Left lobe of liver (tissue), 2 donors: ENCODE measurements at regions not wholly inside any gene's neighbourhood (a gene's known extent, or its start where the extent isn't known, plus 50 kb on each side); places are given as distances from the start of the nearest gene placed in this dataset.
"Not testable (repeated sequence)": the region's sequence is repeated elsewhere in the genome, so short reads cannot be mapped to it uniquely, and the experiment has no call there.

Experiments
- ATAC-seq: fragments of 200-7000 bp; cut with Tn5 transposase; one replicate; pipeline ENCODE4 v1.9.1; 2020; ENCODE audit warnings: mild to moderate bottlenecking, moderate library complexity
- DNase-seq: peaks from one replicate; pipeline ENCODE4 v3.0.0-alpha.2; 2020; ENCODE audit warnings: low spot score
- donor health status: DM: no; HTN: no; CAD: no; lungs with moderate emphysema.
- donor health status: DM: no; HTN: yes; CAD: no.

DNA sequence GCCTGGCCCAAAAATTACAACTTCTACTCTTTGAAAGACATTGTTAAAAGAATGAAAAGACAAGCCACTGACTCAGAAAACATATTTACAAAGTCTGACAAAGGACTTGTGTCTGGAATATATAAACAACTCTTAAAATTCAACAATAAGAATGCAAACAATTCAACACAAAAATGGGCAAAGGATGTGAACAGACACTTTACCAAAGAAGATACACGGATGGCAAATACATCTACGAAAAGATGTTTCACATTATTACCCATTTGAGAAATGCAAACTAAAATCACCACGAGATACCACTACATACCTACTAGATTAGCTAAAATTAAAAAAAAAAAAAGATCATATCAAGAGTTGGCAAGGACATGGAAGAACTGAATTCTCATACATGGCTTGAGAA is 80.8 kb upstream of the METRNL start:
- no peak for ATAC-seq
- DNase-seq = no peak

DNA sequence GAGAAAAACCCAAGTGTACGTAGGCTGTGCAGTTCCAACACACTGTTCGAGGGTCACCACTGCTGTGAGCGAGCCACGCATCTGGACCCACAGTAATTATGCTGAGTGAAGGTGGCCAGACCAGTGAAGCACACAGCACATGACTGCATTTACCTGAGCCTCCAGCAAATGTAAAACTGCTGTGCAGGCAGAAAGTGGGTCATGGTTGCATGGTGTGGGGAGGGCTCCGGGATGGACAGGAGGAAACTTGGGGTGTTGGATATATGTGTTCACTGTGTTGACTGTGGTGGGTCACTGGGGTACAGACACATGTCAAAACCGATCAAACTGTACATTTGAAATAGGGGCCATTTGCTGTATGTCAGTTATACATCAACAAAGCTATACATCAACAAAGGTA is 78.7 kb upstream of the METRNL start:
- ATAC-seq (no peak), DNase-seq (no peak)

DNA sequence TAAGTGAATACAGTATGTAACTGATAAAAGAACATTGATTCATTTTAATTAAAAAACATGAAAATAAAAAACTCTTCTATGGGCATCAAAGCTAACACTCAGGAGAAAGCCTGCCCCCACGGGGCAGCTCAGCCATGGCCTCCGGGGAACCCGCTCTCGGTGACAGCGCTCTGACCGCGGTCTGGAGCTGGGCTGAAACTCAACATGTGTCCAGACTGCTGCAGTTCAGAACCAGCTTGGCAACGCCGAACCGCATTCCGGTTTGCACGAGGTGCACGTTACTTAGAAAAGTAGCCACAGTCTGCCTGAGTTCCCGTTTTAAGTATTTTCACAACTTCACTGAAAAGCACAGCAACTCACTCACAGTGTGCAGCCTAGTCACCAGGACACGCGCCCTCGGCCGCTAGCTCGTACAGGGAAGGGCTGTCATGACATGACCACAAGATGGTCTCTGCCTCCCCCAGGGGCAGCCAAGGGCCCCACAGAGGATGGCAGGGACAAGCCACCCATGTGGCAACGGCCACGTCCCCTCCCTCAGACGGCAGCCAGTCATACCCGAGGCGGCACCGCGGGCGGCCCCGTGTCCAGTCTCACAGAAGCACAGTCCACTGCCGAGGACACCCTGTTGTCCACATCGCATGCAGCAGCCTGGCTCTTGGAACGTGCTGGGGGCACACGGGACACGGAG is 77.1 kb upstream of the METRNL start:
- DNase-seq (no peak), ATAC-seq (no peak)

DNA sequence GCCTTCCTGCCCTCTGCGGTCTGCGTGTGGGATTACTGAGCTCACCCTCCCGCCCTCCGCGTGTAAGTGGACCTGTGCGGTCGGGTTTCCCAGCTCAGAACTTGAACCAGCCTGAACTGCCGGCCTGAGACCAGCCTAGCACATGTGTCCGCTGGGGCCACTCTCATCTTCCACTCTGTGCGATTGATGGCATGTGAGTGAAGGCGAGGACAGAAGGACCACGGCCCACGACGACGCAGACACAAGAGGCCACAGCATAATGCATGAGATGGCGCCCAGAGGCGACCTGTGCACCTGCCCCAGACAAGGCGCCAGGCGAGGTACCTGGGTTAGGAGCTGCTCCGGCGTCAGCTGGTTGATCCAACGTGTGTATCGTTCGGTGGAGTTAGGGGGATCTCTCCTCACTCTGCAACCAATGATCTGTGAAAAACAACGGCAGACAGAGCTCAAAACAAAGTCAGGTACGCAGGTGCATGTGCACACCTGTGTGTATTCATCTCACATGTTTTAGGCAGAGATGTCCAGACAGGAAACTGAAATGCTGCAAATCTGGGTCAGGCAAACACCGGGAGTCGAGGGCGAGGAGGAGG is 74.5 kb upstream of the METRNL start:
- ATAC-seq (no peak), DNase-seq (no peak)

DNA sequence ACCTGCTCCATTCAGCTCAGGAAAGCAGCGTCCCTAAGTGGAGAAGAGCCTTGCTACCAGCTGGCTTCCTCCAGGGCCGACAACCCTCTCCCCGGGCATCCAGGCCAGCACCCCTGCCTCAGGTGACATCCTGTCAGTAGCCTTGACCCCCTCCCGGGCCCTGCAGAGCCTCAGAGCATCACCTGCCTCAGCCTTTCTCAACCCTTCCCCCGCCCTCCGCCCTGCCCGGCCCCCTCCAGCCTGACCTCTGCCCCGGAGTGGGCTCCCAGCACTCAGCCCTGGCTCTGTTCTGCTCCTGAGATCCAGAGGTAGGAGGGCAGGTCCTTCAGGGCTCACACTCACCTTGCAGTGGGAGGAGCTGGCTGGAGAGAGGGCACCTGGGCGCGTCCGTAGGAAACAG is 73.8 kb upstream of the METRNL start:
- ATAC-seq (no peak), DNase-seq (no peak)

DNA sequence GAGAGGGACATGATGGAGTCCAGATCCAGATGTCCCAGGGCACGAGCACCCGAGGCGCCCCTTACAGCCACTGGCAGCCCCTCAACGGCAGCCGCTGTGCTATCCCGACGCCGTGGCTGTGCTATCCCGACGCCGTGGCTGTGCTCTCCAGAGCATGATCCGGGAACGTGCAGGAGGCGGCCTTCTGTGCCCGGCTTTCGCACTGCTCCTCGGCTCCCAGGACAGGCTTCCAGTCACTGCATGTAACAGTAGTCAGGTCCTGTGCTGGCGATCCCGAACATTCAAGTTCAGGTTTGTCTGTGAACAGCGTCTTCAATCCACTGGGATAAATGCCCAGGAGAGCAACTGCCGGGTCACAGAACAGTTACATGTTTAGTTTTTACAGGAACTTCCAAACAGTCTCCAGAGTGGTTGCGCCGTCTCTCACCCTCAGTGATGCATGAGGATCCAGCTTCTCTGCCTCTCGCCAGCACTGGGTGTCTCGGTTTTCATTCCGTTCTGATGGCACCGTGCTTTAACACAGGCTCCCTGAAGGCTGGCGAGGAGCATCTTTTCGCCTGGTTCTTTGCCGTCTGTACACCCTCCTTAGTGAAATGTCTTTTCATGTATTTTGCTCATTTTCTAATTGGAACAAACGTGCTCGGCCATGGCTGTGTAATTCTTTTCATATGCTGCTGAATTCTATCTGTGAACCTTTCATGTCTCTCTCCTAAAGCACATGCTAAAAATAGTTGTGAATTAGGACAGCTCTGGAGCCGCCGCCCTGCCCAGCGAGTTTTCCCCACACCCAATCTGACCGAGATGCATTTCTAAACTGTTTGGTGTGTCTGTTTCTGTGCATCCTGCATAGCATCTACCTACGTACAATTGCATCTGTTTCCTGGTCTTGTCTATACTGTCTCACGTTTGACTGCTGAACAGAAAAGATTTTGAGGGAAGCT is 72.6 kb upstream of the METRNL start:
- ATAC-seq = no peak
- no peak for DNase-seq

DNA sequence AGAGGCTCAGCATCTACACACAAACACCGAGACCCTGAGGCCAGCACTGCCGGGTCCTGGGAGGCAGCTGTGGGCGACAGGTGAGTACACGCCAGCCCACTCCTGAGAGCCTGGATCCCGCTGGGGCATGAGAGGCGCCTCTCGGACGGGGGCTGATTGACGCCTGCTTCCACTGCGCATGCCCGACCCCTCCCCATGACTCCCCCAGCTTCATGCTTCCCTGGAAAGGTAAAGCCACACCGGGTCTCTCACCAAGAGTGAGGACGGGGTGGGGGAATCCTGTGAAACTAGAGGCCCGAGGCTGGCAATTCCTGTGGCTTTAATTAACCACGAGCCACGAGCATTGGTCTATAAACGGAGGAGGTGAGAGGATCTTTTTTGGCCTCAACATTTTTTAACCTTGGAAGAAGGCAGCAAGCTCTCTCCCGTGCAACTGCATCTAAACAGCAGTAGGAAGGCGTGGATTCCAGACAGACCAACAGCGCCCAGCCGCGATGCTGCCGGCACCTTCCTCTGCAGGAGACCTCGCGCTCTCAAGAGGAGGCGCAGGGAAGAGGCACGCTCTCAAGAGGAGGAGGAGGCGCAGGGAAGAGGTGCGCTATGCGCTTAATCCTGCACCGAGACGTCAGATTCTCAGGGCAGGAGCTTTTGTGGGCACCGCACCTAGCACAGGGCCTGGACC is 71.8 kb upstream of the METRNL start:
- ATAC-seq = no peak
- no peak for DNase-seq

DNA sequence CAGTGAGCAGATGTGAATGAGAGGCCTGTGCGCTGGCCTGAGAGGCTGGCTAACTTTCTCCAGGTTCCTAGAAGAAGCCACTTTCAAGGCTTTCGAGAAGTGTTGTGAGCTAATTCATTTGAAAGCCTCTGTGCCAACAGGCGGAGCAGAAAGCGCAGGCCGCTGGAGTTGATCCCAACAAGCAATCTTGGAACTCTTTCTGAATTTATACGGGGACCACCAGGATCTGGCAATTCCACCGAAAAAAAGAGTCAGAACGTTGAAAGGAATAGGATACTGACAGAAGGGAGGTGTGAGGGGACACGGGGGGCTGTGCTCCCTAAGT is 71.3 kb upstream of the METRNL start:
- DNase-seq = no peak
- no peak for ATAC-seq

DNA sequence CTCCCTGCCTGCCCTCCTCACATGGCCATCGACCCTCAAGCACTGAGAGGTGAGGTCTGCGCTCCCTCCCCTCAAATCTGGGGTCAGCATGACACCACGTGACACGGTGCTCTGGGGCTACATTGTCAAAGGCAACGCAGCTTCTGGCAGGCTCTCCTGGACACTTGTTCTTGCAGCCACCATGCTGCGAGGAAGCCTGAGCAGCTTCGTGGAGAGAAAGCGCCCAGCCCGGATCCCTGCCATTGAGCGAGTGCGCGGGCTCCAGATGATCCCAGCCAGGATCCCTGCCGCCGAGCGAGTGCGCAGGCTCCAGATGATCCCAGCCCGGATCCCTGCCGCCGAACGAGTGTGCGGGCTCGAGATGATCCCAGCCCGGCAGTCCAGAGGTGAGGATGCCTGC is 70.9 kb upstream of the METRNL start:
- no peak for ATAC-seq
- DNase-seq = no peak

DNA sequence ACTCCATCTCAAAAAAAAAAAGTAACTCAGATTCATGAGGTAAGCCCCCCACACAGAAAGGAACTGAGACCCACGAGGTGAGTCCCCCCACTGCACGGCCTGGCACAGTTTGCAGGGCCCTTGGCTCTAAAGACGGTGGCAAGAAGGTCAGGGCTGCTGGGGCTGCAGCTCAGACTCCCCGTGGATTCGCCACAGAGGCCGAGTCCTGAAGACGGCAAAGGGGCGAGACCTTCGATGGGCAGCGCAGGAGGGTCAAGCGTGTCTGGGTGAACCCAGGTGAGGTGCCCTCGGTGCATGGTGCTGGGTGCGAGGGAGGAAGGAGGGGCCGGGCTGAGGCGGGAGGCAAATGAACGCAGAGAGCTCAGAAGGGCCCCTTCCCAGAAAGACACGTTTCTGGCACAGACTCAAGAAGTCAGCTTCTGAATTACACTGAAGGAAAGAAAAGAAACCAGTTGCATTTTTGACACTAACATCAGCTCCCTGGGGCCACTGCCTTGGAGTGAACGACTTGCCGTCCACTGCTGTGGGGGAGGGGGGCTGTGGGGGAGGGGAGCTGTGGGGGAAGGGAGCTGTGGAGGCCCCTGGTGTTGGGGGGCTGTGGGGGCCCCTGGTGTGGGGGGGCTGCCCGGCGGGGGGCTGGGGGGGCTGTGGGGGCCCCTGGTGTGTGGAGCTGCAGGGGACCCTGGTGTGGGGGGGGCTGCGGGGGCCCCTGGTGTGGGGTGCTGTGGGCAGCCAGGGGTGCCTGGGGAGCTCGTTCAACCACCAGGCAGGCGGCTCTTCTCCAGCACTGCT is 69.8 kb upstream of the METRNL start:
- ATAC-seq (no peak), DNase-seq (no peak)

DNA sequence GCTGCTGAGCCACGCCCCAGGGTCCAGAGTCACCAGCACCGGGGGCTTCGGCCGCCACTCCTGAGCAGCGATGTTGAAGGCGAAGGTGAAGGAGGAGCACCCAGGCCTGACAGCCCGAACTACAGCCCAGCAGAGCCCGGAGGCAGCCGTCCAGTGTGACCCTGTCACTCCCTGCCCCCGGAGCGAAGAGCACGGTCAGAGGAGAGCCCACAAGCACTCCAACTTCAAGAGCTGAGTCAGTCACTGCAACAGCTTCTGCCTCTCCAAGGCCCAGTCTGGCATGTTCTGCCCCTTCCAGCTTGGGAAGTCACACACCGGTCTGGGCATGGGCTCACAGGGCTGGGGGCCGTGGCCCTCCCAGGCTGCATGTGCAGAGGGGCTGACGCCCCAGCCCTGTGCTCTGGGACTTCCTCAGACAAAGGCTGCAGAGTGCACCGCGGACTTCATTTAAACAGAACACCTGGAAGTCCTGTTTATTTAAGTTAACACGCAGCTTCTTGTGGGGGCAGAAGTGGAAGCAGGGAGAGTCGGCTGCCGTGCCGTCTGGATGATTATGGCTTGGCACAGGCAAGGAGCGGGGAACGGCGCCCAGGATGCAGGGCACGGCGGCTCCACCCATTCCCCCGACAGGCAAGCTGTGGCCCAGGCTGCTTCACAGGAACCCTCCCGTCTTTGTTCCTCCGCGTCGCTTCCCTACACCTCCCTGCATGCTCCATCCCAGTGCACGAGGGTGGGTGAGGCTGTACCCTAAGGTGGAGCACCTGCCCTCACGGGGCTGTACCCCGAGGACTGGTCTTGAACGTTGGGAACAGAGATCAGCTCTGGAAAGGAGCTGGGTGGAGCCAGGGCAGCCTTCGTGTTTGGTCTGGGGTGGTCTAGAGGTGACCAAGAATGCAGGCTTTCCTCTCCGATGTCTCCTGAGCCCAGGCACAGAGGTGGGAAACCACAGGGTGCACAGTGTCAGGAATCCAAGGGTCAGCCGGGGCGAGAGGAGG is 68.9 kb upstream of the METRNL start:
- no peak for ATAC-seq
- DNase-seq = no peak

DNA sequence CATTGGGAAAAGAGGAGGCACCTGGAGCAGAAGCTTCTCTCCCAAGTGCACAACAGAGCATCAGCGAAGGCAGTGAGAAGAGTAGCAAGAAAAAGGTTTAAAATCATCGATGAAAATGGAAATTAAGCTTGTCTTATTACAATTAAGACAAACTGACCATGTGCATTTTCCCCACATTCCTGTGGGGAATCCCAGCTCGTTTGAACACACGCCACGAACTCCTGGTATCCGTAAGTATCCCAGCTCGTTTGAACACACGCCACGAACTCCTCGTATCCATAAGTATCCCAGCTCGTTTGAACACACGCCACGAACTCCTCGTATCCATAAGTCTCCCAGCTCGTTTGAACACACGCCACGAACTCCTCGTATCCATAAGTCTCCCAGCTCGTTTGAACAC is 67.7 kb upstream of the METRNL start:
- ATAC-seq = not testable (repeated sequence)

DNA sequence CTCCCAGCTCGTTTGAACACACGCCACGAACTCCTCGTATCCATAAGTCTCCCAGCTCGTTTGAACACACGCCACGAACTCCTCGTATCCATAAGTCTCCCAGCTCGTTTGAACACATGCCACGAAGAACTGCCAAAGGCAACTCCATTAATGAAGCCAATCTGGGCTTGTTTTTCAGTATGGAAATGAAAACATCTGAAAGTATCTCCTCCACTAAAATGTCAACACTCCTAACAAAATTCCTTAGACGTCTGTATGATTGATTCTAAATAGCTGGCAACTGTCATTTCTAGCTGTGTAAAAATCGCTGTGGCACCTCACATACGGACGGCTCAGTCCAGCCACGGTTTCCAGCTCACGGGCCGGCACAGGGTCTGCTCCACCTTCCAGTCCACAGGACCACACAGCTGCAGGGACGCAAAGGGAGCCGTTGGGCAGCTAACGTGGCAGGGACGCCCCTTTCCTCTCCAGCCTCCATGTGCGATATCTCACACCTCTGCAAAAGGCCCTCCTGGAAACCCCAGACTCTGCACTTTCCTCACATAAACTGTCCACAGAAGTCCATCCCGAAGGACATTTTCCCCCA is 67.1 kb upstream of the METRNL start:
- no peak for DNase-seq
- ATAC-seq = no peak

More for the DNA sequence above, 67.7 kb upstream of the METRNL start:
- DNase-seq = not testable (repeated sequence)

DNA sequence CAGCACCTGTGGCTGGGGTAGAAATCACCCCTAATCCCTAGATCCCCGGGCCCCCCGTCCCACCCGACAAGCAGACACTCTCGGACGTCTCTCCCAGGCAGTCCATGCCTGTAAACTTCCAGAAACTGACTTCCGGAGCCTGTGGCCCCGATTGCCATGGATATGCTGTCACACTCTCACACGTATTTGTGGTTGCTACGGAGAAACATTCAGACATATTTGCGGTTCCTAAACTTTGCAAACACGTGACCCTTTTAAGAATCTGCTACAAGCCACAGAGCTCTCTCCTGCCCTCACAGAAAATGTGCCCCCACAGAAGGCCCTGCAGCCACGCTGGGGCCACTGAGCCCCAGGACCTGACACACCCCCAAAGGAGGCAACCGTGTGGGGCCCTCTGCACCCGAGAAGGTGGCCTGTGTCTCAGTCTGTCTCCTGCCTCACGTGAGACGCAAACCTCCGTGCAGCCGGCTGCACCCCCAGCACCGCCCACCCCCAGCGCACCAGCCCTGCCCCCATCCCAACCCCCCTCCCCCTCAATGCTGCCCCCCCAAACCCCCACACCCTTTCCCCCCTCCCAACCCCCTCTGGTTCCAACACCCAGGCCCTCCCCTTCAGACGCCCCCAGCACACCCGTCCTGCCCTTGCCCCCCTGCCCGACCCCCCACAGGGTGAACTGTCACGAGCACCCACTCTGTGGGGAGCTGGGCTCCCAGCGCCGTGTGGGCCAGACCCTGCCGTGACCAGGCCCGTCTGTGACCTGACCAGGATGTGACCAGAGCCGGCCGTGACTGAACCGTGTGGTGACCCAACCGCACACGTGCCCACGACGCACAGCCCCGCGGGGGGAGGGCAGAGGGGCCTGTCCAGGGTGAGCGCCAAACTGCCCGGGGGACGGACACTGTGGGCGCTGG is 66.3 kb upstream of the METRNL start:
- no peak for ATAC-seq
- DNase-seq = no peak

DNA sequence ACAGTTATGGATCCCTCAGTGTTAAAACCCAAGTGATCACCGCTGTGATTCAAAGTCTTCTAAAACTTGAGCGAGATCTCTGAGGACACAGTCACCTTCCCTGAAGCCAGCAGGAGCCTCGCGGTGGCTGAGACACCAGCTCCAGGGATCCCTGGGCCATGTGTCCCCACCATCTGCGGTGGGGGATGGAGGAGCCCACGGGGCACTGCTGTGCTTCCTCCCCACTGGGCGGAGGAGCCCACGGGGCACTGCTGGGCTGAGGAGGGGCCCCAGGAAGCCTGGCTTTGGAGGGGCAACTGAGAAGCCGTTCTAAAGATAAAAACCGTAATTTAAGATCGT is 65.7 kb upstream of the METRNL start:
- DNase-seq (no peak), ATAC-seq (no peak)

DNA sequence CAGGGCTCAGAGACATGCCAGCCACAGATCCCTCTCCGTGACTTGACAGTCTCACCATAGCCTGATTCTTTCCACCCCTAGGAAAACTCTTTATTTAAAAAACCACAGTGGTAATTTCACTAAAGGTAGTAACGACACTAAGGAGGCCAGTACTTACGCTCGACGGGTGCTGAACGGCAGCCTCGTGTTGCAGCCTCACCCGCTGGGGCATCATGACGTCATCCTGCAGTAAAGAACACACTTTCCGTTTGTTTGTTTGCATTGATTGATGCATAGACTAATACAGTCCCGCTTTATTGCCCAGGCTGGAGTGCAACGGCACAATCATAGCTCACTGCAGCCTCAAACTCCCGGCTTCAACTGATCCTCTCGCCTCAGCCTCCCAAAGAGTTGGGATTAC is 65.1 kb upstream of the METRNL start:
- no peak for ATAC-seq

DNA sequence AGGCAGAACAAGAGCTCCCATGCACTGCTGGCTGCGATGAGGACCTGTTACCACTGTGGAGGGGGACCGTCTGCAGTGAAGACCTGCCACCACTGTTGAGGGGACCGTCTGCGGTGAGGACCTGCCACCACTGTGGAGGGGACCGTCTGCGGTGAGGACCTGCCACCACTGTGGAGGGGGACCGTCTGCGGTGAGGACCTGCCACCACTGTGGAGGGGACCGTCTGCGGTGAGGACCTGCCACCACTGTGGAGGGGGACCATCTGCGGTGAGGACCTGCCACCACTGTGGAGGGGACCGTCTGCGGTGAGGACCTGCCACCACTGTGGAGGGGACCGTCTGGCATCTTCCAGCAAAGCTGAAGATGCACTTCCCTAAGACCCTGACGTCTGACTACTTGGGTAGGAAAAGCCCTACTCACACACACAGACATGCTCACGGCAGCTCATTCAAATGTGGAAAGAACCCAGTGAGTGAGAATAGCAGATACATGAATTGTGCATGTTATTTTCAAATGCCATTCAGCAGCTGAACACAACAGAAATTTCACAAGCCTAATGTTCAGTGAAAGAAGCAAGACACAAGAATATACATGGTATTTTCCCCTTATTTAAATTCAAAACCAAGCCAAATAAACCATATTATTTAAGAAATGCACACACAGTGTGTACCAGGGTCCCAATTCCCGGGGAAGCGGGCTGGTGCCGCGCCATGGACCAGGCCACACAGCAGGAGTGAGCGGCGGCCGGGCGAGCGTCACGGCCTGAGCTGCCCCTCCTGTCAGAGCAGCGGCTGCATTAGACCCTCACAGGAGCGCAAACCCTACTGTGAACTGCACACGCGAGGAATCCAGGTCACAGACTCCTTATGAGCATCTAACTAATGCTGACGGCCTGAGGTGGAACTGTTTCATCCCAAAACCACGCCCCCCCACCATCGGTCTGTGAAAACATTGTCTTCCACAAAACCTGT is 64.2 kb upstream of the METRNL start:
- no peak for ATAC-seq
- DNase-seq = no peak

More for the DNA sequence above, 65.1 kb upstream of the METRNL start:
- no peak for DNase-seq
